Large intestine (tissue), 3 donors: ENCODE measurements at regions not wholly inside any gene's neighbourhood (a gene's known extent, or its start where the extent isn't known, plus 50 kb on each side); places are given as distances from the start of the nearest gene placed in this dataset.
A peak's percentile ranks its signal among the peaks of the same experiment; 100 is the strongest.
"Not testable (repeated sequence)": the region's sequence is repeated elsewhere in the genome, so short reads cannot be mapped to it uniquely, and the experiment has no call there.

ENCODE experiments used
- DNase-seq, 2 donors: peaks; one replicate each; pipeline versions ENCODE4 v3.0.0 to v3.0.0-alpha.2; 2013
- H3K27ac ChIP-seq: one replicate; pipeline ENCODE4 v1.5.1; 2013; ENCODE audit warnings: low read length
- H3K27me3 ChIP-seq: 2 replicates; pipeline ENCODE4 v1.6.1; 2013; ENCODE audit warnings: low read length; ENCODE audit not compliant: control insufficient read depth, insufficient read depth
- H3K36me3 ChIP-seq: 2 replicates; pipeline ENCODE4 v1.6.1; 2013; ENCODE audit warnings: low read length; ENCODE audit not compliant: control insufficient read depth, insufficient read depth
- H3K4me1 ChIP-seq: one replicate; pipeline ENCODE4 v1.6.1; 2013; ENCODE audit warnings: low read length; ENCODE audit not compliant: control insufficient read depth, insufficient read depth
- H3K4me3 ChIP-seq: one replicate; pipeline ENCODE4 v1.5.1; 2013; ENCODE audit warnings: low read length
- H3K9me3 ChIP-seq: one replicate; pipeline ENCODE4 v1.6.1; 2013; ENCODE audit warnings: mild to moderate bottlenecking, low read depth, low read length, moderate library complexity; ENCODE audit not compliant: control insufficient read depth
- WGBS: methylation state at CpG from one replicate; pipeline ENCODE4 v1.1.5; 2013; ENCODE audit warnings: low lambda C conversion rate; ENCODE audit not compliant: insufficient coverage; 5-methylcytosine and 5-hydroxymethylcytosine counted together

GRCh38 chr1:14143777-14144176, 443.8 kb downstream of the PRDM2 start:
- no peaks in the 10 kb centered on the region for H3K27me3 ChIP-seq
- no CpG with 5 or more reads among the region's 5 CpGs for WGBS

GRCh38 chr1:14148526-14148925, 448.5 kb downstream of the PRDM2 start:
- Histone ChIP-seq H3K36me3 (no peaks in the 10 kb centered on the region), H3K27ac (no peak overlapping the region), H3K27me3 (no peaks in the 10 kb centered on the region), H3K9me3 (no peaks in the 10 kb centered on the region), H3K4me3 (no peak overlapping the region), H3K4me1 (no peaks in the 10 kb centered on the region)
- WGBS = no CpG with 5 or more reads among the region's 2 CpGs
- no peak for DNase-seq

More at GRCh38 chr1:14143777-14144176, 443.8 kb downstream of the PRDM2 start:
- no peak for DNase-seq
- Histone ChIP-seq H3K9me3 (no peaks in the 10 kb centered on the region), H3K27ac (no peak overlapping the region), H3K4me1 (no peaks in the 10 kb centered on the region), H3K4me3 (no peak overlapping the region), H3K36me3 (no peaks in the 10 kb centered on the region)

GRCh38 chr1:14149431-14149830, 449.1 kb upstream of the KAZN start:
- H3K9me3 ChIP-seq = peaks cover 4% of the 10 kb centered on the region
- H3K36me3 ChIP-seq = no peaks in the 10 kb centered on the region
- H3K27ac ChIP-seq = no peak overlapping the region
- DNase-seq = no peak
- H3K4me1 ChIP-seq = no peaks in the 10 kb centered on the region
- no peaks in the 10 kb centered on the region for H3K27me3 ChIP-seq
- 95% methylated on average over 4 of the region's 7 CpGs for WGBS
- H3K4me3 ChIP-seq = no peak overlapping the region

DNA sequence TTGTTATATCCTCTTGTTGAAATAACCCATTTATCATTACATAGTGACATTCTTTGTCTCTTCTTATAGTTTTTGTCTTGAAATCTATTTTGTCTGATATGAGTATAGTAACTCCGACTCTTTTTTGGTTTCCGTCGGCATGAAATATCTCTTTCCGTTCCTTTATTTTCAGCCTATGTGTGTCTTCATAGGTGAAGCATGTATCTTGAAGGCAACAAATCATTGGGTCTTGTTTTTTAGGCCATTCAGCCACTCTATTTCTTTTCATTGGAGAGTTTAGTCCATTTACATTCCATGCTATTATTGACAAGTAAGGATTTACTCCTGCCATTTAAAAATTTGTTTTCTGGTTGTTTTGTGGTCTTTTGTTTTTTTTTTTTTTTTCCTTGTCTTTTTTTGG, 441.9 kb upstream of the KAZN start:
- peaks cover 11% of the 10 kb centered on the region for H3K9me3 ChIP-seq
- no peak for DNase-seq
- no peaks in the 10 kb centered on the region for H3K36me3 ChIP-seq
- H3K4me1 ChIP-seq = no peaks in the 10 kb centered on the region
- no peak overlapping the region for H3K27ac ChIP-seq
- no CpG with 5 or more reads among the region's 4 CpGs for WGBS
- H3K27me3 ChIP-seq = no peaks in the 10 kb centered on the region
- no peak overlapping the region for H3K4me3 ChIP-seq

- WGBS = no CpG with 5 or more reads among the region's 2 CpGs
- Histone ChIP-seq H3K4me1 (no peaks in the 10 kb centered on the region), H3K9me3 (no peaks in the 10 kb centered on the region), H3K27ac (no peak overlapping the region), H3K36me3 (no peaks in the 10 kb centered on the region), H3K4me3 (no peak overlapping the region), H3K27me3 (no peaks in the 10 kb centered on the region)
- DNase-seq = no peak
These were observed 437.7 kb upstream of the KAZN start for GRCh38 chr1:14160781-14161180.

- no CpG with 5 or more reads among the region's 4 CpGs for WGBS
- Histone ChIP-seq H3K9me3 (no peaks in the 10 kb centered on the region), H3K4me3 (no peak overlapping the region), H3K27ac (no peak overlapping the region), H3K27me3 (no peaks in the 10 kb centered on the region), H3K36me3 (no peaks in the 10 kb centered on the region), H3K4me1 (no peaks in the 10 kb centered on the region)
- DNase-seq = no peak
These were observed 435.2 kb upstream of the KAZN start for GRCh38 chr1:14163246-14163645.

DNA sequence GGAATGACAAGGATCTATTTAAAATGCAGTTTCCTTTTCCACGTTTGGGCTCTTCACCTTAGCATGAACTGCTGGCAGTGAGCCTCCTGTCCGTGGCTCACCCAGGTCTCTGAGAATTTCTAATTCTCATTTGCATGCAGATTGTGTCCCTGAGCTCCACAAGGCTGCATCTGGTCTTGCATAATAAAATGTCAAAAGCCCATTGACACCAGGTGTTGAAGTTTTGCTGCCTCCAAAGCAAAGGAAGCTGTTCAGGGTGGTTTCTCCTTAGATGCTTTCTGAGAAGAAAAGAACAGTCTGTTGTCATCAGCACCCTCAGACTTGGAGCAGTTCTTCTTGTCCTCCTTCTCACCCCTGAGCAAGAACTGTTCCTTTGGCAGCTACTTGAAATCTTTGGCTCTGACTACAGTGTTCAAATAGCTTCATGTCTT, 433.1 kb upstream of the KAZN start:
- H3K4me3 ChIP-seq = no peak overlapping the region
- no peaks in the 10 kb centered on the region for H3K36me3 ChIP-seq
- no CpG with 5 or more reads among the region's 2 CpGs for WGBS
- no peak for DNase-seq
- no peaks in the 10 kb centered on the region for H3K27me3 ChIP-seq
- no peaks in the 10 kb centered on the region for H3K4me1 ChIP-seq
- no peaks in the 10 kb centered on the region for H3K9me3 ChIP-seq
- H3K27ac ChIP-seq = no peak overlapping the region

GRCh38 chr1:14167884-14168283, 430.6 kb upstream of the KAZN start:
- no peaks in the 10 kb centered on the region for H3K36me3 ChIP-seq
- no peak overlapping the region for H3K4me3 ChIP-seq
- H3K9me3 ChIP-seq = no peaks in the 10 kb centered on the region
- DNase-seq = no peak
- no peak overlapping the region for H3K27ac ChIP-seq
- no peaks in the 10 kb centered on the region for H3K27me3 ChIP-seq
- no CpG with 5 or more reads among the region's 10 CpGs for WGBS
- no peaks in the 10 kb centered on the region for H3K4me1 ChIP-seq

DNA sequence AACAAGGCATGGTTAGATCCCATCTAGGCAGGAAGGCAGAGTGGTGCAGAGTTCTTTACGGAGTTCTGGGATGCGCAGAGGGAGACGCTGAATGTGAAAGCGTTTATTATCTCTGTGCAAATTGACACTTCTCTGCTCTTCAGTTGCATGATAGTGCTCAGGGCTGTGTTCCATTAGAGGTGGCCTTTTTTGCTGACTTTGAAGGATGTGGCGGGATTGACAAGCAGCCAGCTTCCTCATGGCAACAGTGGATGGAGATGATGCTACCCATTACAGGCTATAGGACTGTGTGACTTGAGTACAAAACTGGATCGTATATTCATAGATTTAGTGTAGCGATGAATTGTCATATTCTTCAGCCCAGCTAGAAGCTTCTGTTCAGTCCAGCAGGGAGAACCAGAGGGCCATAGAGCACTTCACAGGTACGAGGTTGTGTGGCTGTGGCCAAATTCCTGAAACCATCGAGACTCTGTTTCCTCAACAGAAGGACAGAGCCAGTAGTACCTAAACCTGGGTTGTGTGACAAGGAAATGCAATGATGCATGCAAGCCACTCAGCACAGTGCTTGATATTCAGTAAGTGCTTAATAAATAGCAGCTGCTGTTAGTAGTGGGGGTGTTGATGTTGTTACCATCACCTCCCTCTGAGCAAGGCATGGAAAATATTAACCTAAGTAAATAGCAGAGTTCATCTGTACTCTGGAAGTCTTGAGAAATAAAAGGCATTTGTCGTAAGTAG, 430.0 kb upstream of the KAZN start:
- Histone ChIP-seq H3K4me1 (no peaks in the 10 kb centered on the region), H3K36me3 (no peaks in the 10 kb centered on the region), H3K27ac (no peak overlapping the region), H3K4me3 (no peak overlapping the region), H3K27me3 (no peaks in the 10 kb centered on the region), H3K9me3 (no peaks in the 10 kb centered on the region)
- DNase-seq = peak in 1 of 2 donors; percentile 11
- WGBS = no CpG with 5 or more reads among the region's 10 CpGs

DNA sequence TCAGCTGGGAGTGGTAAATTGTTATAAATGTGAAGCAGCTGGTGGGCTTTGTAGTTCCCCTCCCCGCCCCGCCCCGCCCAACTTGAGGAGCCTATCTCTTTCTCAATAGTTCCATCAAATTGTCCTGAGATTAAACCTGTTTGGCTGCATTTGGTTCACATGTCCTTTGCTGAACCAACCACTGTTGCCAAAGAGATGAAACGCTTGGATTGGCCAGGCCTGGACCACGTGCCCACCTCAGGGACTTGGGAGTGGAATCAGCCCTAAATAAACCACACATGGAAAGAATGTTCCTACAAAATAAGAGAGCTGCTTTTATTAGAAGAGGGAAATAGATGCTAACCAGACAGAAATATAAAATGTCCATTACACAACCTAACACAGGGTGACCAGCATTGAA, 424.9 kb upstream of the KAZN start:
- Histone ChIP-seq H3K9me3 (no peaks in the 10 kb centered on the region), H3K27me3 (no peaks in the 10 kb centered on the region), H3K4me3 (no peak overlapping the region), H3K36me3 (no peaks in the 10 kb centered on the region), H3K27ac (no peak overlapping the region), H3K4me1 (no peaks in the 10 kb centered on the region)
- whole genome bisulfite sequencing = no CpG with 5 or more reads among the region's 5 CpGs
- no peak for DNase-seq

DNA sequence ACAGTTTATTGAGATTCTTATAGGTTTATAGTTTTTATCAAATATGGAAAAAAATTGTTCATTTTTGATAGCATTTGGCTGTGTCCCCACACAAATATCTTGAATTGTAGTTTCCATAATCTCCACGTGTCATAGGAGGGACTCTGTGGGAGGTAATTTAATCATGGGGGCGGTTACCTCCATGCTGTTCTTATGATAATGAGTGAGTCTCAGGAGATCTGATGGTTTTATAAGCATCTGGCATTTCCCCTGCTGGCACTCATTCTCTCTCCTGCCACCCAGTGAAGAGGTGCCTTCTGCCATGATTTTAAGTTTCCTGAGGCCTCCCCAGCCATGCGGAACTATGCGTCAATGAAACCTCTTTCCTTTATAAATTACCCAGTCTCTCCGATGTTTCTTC, 420.6 kb upstream of the KAZN start:
- H3K27ac ChIP-seq, H3K27me3 ChIP-seq, H3K4me1 ChIP-seq, DNase-seq, H3K36me3 ChIP-seq, H3K4me3 ChIP-seq, H3K9me3 ChIP-seq: not testable (repeated sequence)
- WGBS = 90% methylated on average over 2 of the region's 5 CpGs
